GM12878 (cell line): ENCODE measurements at regions not wholly inside any gene's neighbourhood (a gene's known extent, or its start where the extent isn't known, plus 50 kb on each side); places are given as distances from the start of the nearest gene placed in this dataset.

ENCODE experiments used
- ATAC-seq: fragments of 200-7000 bp; cut with Tn5 transposase; 3 replicates; pipeline ENCODE4 v1.9.1; 2020; ENCODE audit warnings: mild to moderate bottlenecking, moderate library complexity
- BruUV-seq: library from RNA; stranded (reverse); fragments of 400-500 nt; replicated peaks from 2 replicates; lab custom pipeline; 2021; lab: Mats Ljungman, UMichigan
- CTCF ChIA-PET: fragments of 300-600 bp; sonication (Branson Sonifier 250); formaldehyde crosslinking; extraction: SDS; loops from one replicate; lab custom pipeline; 2021; ENCODE audit warnings: inconsistent platforms; lab: Yijun Ruan, JAX
- POLR2A ChIA-PET: fragments of 350-600 bp; formaldehyde crosslinking; extraction: SDS; loops from one replicate; lab custom pipeline; 2021; ENCODE audit warnings: inconsistent platforms; lab: Charles Lee
- RAD21 ChIA-PET: fragments of 300-600 bp; sonication (Branson Sonifier 250); formaldehyde crosslinking; loops from one replicate; lab custom pipeline; 2023; ENCODE audit warnings: antibody characterized with exemption; ENCODE audit not compliant: unreplicated experiment; lab: Charles Lee
- SMC1A ChIA-PET: fragments of 300-600 bp; sonication (Branson Sonifier 250); formaldehyde crosslinking; loops from one replicate; lab custom pipeline; 2023; ENCODE audit not compliant: unreplicated experiment, uncharacterized antibody; lab: Charles Lee
- DNase-seq: peaks from one replicate; pipeline ENCODE4 v3.0.0-alpha.2; 2011; ENCODE audit warnings: low read depth, low spot score
- FAIRE-seq: peaks from 3 replicates; lab custom pipeline; 2011; peaks lifted over from hg19 to GRCh38; lab: Jason Lieb, UNC
- H2AFZ ChIP-seq: 2 replicates; pipeline ENCODE4 v1.6.0; 2011; ENCODE audit warnings: low read depth, low read length, control low read depth; ENCODE audit not compliant: control insufficient read depth
- H3K27ac ChIP-seq: 2 replicates; pipeline ENCODE4 v1.5.1; 2011; ENCODE audit warnings: control low read depth; ENCODE audit not compliant: control insufficient read depth, insufficient read depth
- H3K27me3 ChIP-seq, 2 experiments: replicated peaks in 1 of 2; 2 replicates each; pipeline versions ENCODE4 v1.6.0 to v1.6.1; 2011; ENCODE audit warnings: low read length in 1 of 2; ENCODE audit not compliant: control insufficient read depth in 2 of 2, insufficient read depth in 2 of 2
- H3K36me3 ChIP-seq, 2 experiments: 2 replicates each; pipeline ENCODE4 v1.5.1; 2011; ENCODE audit warnings: low read length in 1 of 2; ENCODE audit not compliant: control insufficient read depth in 2 of 2, insufficient read depth in 2 of 2
- H3K4me1 ChIP-seq: 2 replicates; pipeline ENCODE4 v1.6.1; 2011; ENCODE audit warnings: mild to moderate bottlenecking, low read length, moderate library complexity, mixed read lengths; ENCODE audit not compliant: control insufficient read depth, insufficient read depth
- H3K4me2 ChIP-seq: 2 replicates; pipeline ENCODE4 v1.6.0; 2011; ENCODE audit warnings: control low read depth; ENCODE audit not compliant: control insufficient read depth, insufficient read depth
- H3K4me3 ChIP-seq: fragments of 200-600 bp; sonication (generic); 2 replicates; pipeline ENCODE4 v1.5.1; 2016
- H3K79me2 ChIP-seq: 2 replicates; pipeline ENCODE4 v1.6.0; 2011; ENCODE audit warnings: low read length; ENCODE audit not compliant: control insufficient read depth, insufficient read depth
- H3K9ac ChIP-seq: 2 replicates; pipeline ENCODE4 v1.8.0; 2011; ENCODE audit warnings: low read length, control low read depth, mixed read lengths; ENCODE audit not compliant: control insufficient read depth, insufficient read depth
- H3K9me3 ChIP-seq: replicated peaks from 3 replicates; pipeline ENCODE4 v1.5.1; 2011; ENCODE audit warnings: mild to moderate bottlenecking, low read length; ENCODE audit not compliant: control insufficient read depth, insufficient read depth
- H4K20me1 ChIP-seq: 2 replicates; pipeline ENCODE4 v1.6.0; 2011; ENCODE audit not compliant: control insufficient read depth, insufficient read depth
- BCL3 ChIP-seq: IDR thresholded peaks from 2 replicates; pipeline ENCODE4 v1.6.1; 2011; ENCODE audit warnings: borderline replicate concordance, low read depth, mild to moderate bottlenecking, moderate library complexity, low read length; ENCODE audit not compliant: insufficient read depth, poor library complexity, severe bottlenecking
- EP300 ChIP-seq, 2 experiments: fragments of 150-350 bp in 1 of 2; IDR thresholded peaks; 2 replicates each; pipeline ENCODE4 v1.6.1; 2011 to 2012; ENCODE audit warnings: low read depth in 2 of 2, low read length in 2 of 2, borderline replicate concordance in 1 of 2, improper control_type of control experiment in 1 of 2, inconsistent platforms in 1 of 2; ENCODE audit not compliant: control insufficient read depth in 1 of 2
- ESRRA ChIP-seq: IDR thresholded peaks from 2 replicates; pipeline ENCODE4 v1.6.1; 2012; ENCODE audit warnings: mild to moderate bottlenecking, low read length, improper control_type of control experiment
- FOXK2 ChIP-seq: fragments of 450-650 bp; IDR thresholded peaks from 2 replicates; pipeline ENCODE4 v1.6.1; 2017; ENCODE audit warnings: mild to moderate bottlenecking, moderate library complexity
- MYC ChIP-seq: IDR thresholded peaks from 2 replicates; pipeline ENCODE4 v1.6.1; 2011; ENCODE audit warnings: mild to moderate bottlenecking, low read length, moderate library complexity, inconsistent platforms; ENCODE audit not compliant: insufficient read depth, insufficient replicate concordance, insufficient read length, severe bottlenecking
- NFYB ChIP-seq: IDR thresholded peaks from 2 replicates; pipeline ENCODE4 v1.6.1; 2011; ENCODE audit warnings: low read depth, mild to moderate bottlenecking, low read length, improper control_type of control experiment, moderate library complexity; ENCODE audit not compliant: insufficient read depth
- NRF1 ChIP-seq: conservative IDR thresholded peaks from 2 replicates; pipeline ENCODE4 v1.6.1; 2011; ENCODE audit warnings: mild to moderate bottlenecking, low read depth, low read length, improper control_type of control experiment
- PKNOX1 ChIP-seq: fragments of 450-650 bp; IDR thresholded peaks from 2 replicates; pipeline ENCODE4 v1.6.1; 2016; ENCODE audit warnings: mild to moderate bottlenecking
- PRDM15 ChIP-seq: fragments of 450-650 bp; formaldehyde crosslinking; IDR thresholded peaks from 2 replicates; pipeline ENCODE4 v1.4.0; 2020; ENCODE audit warnings: mild to moderate bottlenecking, moderate library complexity
- RBBP5 ChIP-seq: fragments of 200-600 bp; sonication (generic); conservative IDR thresholded peaks from 2 replicates; pipeline ENCODE4 v1.6.1; 2016
- RUNX3 ChIP-seq: IDR thresholded peaks from 2 replicates; pipeline ENCODE4 v1.6.1; 2012; ENCODE audit warnings: low read length, inconsistent platforms
- STAT3 ChIP-seq: IDR thresholded peaks from 2 replicates; pipeline ENCODE4 v1.6.1; 2011; ENCODE audit warnings: low read depth, low read length, improper control_type of control experiment
- TCF7 ChIP-seq: IDR thresholded peaks from 2 replicates; pipeline ENCODE4 v1.6.1; 2014; ENCODE audit warnings: antibody characterized with exemption, borderline replicate concordance
- ZNF274 ChIP-seq: IDR thresholded peaks from one replicate; pipeline ENCODE4 v1.8.0; 2011; ENCODE audit not compliant: insufficient read length, insufficient read depth
- WGBS: methylation state at CpG from one replicate; pipeline ENCODE4 v1.1.6; 2016; ENCODE audit warnings: low lambda C conversion rate; ENCODE audit not compliant: insufficient replicate concordance, insufficient coverage; ENCODE audit errors: missing lambda C conversion rate; 5-methylcytosine and 5-hydroxymethylcytosine counted together
- in situ Hi-C: fragments of 300-500 bp; cut with MboI; formaldehyde crosslinking; loops from 9 replicates; pipeline ENCODE4 v1.14.3; 2018; ENCODE audit warnings: mixed read lengths
- intact Hi-C: fragments of 100-400 bp; cut with micrococcal nuclease; formaldehyde crosslinking; loops from one replicate; pipeline ENCODE4 v1.14.2; 2022; ENCODE audit not compliant: unreplicated experiment
- TF ChIP-seq, protein P1 (sequence below): fragments of 450-650 bp; formaldehyde crosslinking; IDR thresholded peaks from 2 replicates; pipeline ENCODE4 v1.4.0; 2022; ENCODE audit warnings: mild to moderate bottlenecking, moderate library complexity

- in situ Hi-C loops, result no loop called here
- Histone ChIP-seq H3K4me2 (no peak overlapping the region), H3K4me1 (no peaks in the 10 kb centered on the region), H3K9me3 (no peaks in the 10 kb centered on the region), H4K20me1 (no peaks in the 10 kb centered on the region), H3K27me3 (no peaks in the 10 kb centered on the region), H3K36me3 (no peaks in the 10 kb centered on the region), H3K79me2 (no peaks in the 10 kb centered on the region), H3K27ac (no peak overlapping the region), H3K9ac (no peak overlapping the region), H2AFZ (no peak overlapping the region), H3K4me3 (no peak overlapping the region)
- ChIA-PET POLR2A (no interaction called here), RAD21 (interaction anchor here (0.6 to 0.7 kb wide), 2 partner anchors 17 to 340 kb away, joined by 3 read pairs; no protein-coding TSS in a partner anchor), CTCF (interaction anchor here (0.9 to 1.5 kb wide), 3 partner anchors 10 to 31 kb away, joined by 3 read pairs; no protein-coding TSS in a partner anchor), SMC1A (interaction anchor here (0.7 to 1.8 kb wide), 8 partner anchors 9 to 405 kb away, joined by 3 to 8 read pairs (median 4); no protein-coding TSS in a partner anchor)
- 58% methylated on average over 12 of the region's 12 CpGs for WGBS
- no peak for ATAC-seq
- no peak for DNase-seq
- intact Hi-C loops, result no loop called here
- BruUV-seq, result no TSS peak
- no peak for FAIRE-seq
- TF ChIP-seq BCL3, result no peak
- TF ChIP-seq TCF7, result no peak
- TF ChIP-seq RBBP5, result no peak
- TF ChIP-seq ESRRA, result no peak
- no peak for TF ChIP-seq ZNF274
- no peak for TF ChIP-seq FOXK2
- TF ChIP-seq, protein P1, sequence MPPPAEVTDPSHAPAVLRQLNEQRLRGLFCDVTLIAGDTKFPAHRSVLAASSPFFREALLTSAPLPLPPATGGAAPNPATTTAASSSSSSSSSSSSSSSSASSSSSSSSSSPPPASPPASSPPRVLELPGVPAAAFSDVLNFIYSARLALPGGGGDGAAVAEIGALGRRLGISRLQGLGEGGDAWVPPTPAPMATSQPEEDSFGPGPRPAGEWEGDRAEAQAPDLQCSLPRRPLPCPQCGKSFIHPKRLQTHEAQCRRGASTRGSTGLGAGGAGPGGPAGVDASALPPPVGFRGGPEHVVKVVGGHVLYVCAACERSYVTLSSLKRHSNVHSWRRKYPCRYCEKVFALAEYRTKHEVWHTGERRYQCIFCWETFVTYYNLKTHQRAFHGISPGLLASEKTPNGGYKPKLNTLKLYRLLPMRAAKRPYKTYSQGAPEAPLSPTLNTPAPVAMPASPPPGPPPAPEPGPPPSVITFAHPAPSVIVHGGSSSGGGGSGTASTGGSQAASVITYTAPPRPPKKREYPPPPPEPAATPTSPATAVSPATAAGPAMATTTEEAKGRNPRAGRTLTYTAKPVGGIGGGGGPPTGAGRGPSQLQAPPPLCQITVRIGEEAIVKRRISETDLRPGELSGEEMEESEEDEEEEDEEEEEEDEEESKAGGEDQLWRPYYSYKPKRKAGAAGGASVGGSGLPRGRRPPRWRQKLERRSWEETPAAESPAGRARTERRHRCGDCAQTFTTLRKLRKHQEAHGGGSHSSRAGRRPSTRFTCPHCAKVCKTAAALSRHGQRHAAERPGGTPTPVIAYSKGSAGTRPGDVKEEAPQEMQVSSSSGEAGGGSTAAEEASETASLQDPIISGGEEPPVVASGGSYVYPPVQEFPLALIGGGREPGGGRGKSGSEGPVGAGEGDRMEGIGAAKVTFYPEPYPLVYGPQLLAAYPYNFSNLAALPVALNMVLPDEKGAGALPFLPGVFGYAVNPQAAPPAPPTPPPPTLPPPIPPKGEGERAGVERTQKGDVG (CRISPR knock-in tag), result no peak
- TF ChIP-seq MYC, result no peak
- TF ChIP-seq NFYB, result no peak
- no peak for TF ChIP-seq EP300 (IDR thresholded peaks at IDR 0.05; ENCODE audit: borderline replicate concordance in 1 of 2, control insufficient read depth in 1 of 2, low read depth in 2 of 2, low read length in 2 of 2)
- TF ChIP-seq RUNX3, result no peak
- TF ChIP-seq PKNOX1, result no peak
- TF ChIP-seq PRDM15, result no peak
- TF ChIP-seq STAT3, result no peak
- no peak for TF ChIP-seq NRF1
Measured at GRCh38 chr5:162882629-162883028, 554.8 kb upstream of the CCNG1 start.
